Chondrocyte (in vitro differentiated cells): ENCODE measurements at regions not wholly inside any gene's neighbourhood (a gene's known extent, or its start where the extent isn't known, plus 50 kb on each side); places are given as distances from the start of the nearest gene placed in this dataset.

Experiments used
- DNase-seq: peaks from one replicate; pipeline ENCODE4 v3.0.0; 2021; ENCODE audit warnings: mixed read lengths, low spot score
- H3K27ac Mint-ChIP-seq: one replicate; pipeline ENCODE4 v1.8.0; 2021; ENCODE audit warnings: mild to moderate bottlenecking, moderate library complexity, mixed read lengths; ENCODE audit not compliant: unreplicated experiment
- H3K27me3 Mint-ChIP-seq: 2 replicates; pipeline ENCODE4 v1.8.0; 2021; ENCODE audit warnings: low read depth, mixed read lengths
- H3K36me3 Mint-ChIP-seq: 2 replicates; pipeline ENCODE4 v1.8.0; 2021; ENCODE audit warnings: low read depth, mixed read lengths
- H3K4me1 Mint-ChIP-seq: 2 replicates; pipeline ENCODE4 v1.8.0; 2021; ENCODE audit warnings: low read depth, mild to moderate bottlenecking, mixed read lengths
- H3K4me3 Mint-ChIP-seq: one replicate; pipeline ENCODE4 v1.8.0; 2021; ENCODE audit warnings: mild to moderate bottlenecking, moderate library complexity, mixed read lengths; ENCODE audit not compliant: unreplicated experiment
- H3K9me3 Mint-ChIP-seq: 2 replicates; pipeline ENCODE4 v1.8.0; 2021; ENCODE audit warnings: low read depth, mixed read lengths
- TF ChIP-seq, protein P1 (sequence below): fragments of 200-600 bp; sonication (generic); IDR thresholded peaks from 2 replicates; pipeline ENCODE4 v1.5.0; 2021; ENCODE audit warnings: antibody characterized with exemption, mild to moderate bottlenecking, moderate library complexity

DNA sequence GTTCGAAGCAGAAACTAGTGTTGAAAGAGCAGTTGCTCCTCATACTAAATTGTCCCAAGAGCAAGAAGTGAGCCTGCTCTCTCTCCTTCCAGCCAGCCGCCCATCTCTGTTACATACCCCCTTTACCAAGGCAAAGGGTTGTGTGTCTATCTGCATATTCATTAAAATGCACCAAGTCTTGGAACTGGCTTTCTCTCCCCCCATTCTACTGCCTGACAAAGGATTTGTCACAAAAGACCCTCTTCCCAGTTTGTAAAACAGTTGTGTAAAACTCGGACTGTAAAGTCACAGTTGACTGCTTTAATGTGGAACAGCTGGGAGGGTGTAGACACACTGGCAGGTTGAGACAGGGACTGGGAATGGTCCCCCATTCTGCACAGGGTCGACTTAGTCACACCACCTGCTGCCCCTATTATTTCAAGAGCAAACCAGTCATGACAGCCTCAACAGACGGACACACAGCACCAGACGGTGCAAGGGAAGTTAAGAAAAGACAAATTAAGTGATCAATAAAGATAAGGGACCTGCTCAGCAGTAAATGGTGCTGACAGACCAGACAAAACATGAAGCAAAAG is 60.0 kb upstream of the HTATIP2 start:
- Mint-ChIP-seq H3K27me3 (peaks cover 30% of the 10 kb centered on the region), H3K4me1 (no peaks in the 10 kb centered on the region), H3K36me3 (no peaks in the 10 kb centered on the region), H3K9me3 (no peaks in the 10 kb centered on the region), H3K4me3 (no peak overlapping the region), H3K27ac (no peak overlapping the region)
- TF ChIP-seq, protein P1, sequence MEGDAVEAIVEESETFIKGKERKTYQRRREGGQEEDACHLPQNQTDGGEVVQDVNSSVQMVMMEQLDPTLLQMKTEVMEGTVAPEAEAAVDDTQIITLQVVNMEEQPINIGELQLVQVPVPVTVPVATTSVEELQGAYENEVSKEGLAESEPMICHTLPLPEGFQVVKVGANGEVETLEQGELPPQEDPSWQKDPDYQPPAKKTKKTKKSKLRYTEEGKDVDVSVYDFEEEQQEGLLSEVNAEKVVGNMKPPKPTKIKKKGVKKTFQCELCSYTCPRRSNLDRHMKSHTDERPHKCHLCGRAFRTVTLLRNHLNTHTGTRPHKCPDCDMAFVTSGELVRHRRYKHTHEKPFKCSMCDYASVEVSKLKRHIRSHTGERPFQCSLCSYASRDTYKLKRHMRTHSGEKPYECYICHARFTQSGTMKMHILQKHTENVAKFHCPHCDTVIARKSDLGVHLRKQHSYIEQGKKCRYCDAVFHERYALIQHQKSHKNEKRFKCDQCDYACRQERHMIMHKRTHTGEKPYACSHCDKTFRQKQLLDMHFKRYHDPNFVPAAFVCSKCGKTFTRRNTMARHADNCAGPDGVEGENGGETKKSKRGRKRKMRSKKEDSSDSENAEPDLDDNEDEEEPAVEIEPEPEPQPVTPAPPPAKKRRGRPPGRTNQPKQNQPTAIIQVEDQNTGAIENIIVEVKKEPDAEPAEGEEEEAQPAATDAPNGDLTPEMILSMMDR: no peak
- DNase-seq: no peak

DNA sequence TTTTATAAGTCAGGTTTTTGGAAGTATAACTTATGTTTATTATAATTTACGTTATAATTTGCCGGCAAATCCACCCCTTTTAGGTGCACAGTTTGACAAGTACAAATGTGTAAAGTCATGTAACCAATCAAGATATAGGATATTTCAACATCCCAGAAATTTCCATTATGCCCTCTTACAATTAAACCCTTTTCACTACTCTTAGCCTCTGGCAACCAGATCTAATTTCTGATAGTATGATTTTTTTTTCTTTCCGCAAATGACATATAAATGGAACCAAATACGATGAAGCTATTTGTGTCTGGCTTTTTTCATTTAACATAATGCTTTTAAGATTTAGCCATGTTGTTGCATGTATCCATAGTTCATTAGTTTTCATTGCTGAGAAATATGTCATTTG is 69.5 kb upstream of the HTATIP2 start:
- peaks cover 29% of the 10 kb centered on the region for H3K27me3 Mint-ChIP-seq
- no peak overlapping the region for H3K4me3 Mint-ChIP-seq
- DNase-seq: no peak
- H3K4me1 Mint-ChIP-seq: no peaks in the 10 kb centered on the region
- H3K9me3 Mint-ChIP-seq: no peaks in the 10 kb centered on the region
- TF ChIP-seq, protein P1: no peak
- H3K36me3 Mint-ChIP-seq: no peaks in the 10 kb centered on the region
- H3K27ac Mint-ChIP-seq: no peak overlapping the region

DNA sequence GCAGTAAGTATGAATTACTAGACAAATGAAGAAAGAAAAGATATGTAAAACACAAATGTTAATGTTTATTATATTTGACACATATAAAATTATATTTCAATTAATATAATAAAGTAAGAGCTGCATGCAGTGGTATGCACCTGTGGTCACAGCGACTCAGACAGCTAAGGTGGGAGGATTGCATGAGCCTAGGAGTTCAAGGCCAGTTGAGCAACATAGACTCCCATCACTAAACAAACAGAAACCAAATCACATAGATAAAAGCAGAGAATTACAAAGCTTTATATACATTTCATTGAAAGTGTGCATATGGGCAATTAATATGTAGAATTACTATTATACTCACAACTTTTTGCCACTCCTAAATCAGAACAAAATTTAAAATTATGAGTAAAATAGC is 70.0 kb upstream of the HTATIP2 start:
- no peak overlapping the region for H3K4me3 Mint-ChIP-seq
- H3K4me1 Mint-ChIP-seq: no peaks in the 10 kb centered on the region
- TF ChIP-seq, protein P1: no peak
- no peaks in the 10 kb centered on the region for H3K36me3 Mint-ChIP-seq
- H3K9me3 Mint-ChIP-seq: no peaks in the 10 kb centered on the region
- H3K27ac Mint-ChIP-seq: no peak overlapping the region
- no peak for DNase-seq
- H3K27me3 Mint-ChIP-seq: peaks cover 32% of the 10 kb centered on the region

DNA sequence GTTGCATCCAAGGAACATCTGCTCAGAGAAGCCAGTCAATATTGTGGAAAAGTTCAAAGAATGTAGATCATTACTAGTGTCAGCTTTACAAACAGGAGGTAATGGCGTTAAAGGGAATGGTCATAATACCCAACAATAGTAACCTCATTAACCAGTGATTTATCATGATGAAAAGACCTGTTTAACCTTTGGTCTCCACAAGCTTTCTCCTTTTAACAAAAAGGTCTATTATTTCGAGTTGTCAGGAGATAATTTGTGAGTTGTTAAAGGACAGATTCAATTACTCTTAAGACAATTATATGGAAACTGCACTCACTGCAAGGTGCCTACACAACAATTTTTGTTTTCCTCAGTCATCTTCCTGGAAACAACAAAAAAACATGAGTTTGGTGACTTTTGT is 73.8 kb upstream of the HTATIP2 start:
- Mint-ChIP-seq H3K4me3 (no peak overlapping the region), H3K27me3 (peaks cover 35% of the 10 kb centered on the region), H3K36me3 (no peaks in the 10 kb centered on the region), H3K4me1 (no peaks in the 10 kb centered on the region), H3K27ac (no peak overlapping the region), H3K9me3 (peaks cover 5% of the 10 kb centered on the region)
- TF ChIP-seq, protein P1: no peak
- DNase-seq: no peak

DNA sequence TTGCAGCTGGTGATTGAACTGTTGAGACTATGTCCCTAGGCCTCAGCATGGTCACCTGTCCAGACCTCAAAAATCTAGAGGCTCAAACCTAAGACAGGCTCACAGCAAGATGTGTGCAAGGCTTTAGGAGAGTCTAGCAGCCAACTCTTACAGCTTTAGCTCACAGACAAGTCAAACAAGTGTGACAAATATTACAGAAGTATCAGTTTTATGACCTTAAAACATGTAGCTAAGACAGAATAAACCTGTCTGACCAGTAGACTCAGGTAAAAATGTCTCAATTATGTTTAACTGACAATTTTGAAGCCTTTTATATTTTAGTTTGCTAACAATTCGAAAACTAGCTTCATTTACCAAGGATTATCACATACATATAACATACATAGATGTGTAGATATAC is 80.0 kb upstream of the HTATIP2 start:
- Mint-ChIP-seq H3K27me3 (peaks cover 27% of the 10 kb centered on the region), H3K9me3 (peaks cover 5% of the 10 kb centered on the region), H3K4me1 (peaks cover 5% of the 10 kb centered on the region), H3K4me3 (no peak overlapping the region), H3K27ac (no peak overlapping the region), H3K36me3 (no peaks in the 10 kb centered on the region)
- TF ChIP-seq, protein P1: no peak
- DNase-seq: no peak
